ENCODE measurements at regions not wholly inside any gene's neighbourhood (a gene's known extent, or its start where the extent isn't known, plus 50 kb on each side); places are given as distances from the start of the nearest gene placed in this dataset.
"Not testable (repeated sequence)": the region's sequence is repeated elsewhere in the genome, so short reads cannot be mapped to it uniquely, and the experiment has no call there.

DNA sequence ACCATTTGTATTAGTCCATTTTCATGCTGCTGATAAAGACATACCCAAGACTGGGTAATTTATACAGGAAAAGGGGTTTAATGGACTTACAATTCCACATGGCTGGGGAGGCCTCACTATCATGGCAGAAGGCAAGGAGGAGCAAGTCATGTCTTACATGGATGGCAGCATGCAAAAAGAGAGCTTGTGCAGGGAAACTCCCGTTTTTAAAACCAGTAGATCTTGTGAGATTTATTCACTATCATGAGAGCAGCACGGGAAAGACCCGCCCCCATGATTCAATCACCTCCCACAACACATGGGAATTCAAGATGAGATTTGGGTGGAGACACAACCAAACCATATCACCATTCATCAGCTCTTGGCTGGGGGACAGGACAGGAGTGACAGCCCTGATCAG is 189.0 kb downstream of the UACA start:
- TF ChIP-seq, protein P1, sequence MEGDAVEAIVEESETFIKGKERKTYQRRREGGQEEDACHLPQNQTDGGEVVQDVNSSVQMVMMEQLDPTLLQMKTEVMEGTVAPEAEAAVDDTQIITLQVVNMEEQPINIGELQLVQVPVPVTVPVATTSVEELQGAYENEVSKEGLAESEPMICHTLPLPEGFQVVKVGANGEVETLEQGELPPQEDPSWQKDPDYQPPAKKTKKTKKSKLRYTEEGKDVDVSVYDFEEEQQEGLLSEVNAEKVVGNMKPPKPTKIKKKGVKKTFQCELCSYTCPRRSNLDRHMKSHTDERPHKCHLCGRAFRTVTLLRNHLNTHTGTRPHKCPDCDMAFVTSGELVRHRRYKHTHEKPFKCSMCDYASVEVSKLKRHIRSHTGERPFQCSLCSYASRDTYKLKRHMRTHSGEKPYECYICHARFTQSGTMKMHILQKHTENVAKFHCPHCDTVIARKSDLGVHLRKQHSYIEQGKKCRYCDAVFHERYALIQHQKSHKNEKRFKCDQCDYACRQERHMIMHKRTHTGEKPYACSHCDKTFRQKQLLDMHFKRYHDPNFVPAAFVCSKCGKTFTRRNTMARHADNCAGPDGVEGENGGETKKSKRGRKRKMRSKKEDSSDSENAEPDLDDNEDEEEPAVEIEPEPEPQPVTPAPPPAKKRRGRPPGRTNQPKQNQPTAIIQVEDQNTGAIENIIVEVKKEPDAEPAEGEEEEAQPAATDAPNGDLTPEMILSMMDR (IDR thresholded peaks at IDR 0.05): not testable (repeated sequence)
- TF ChIP-seq POLR2A (IDR thresholded peaks at IDR 0.05): not testable (repeated sequence)
